ENCODE measurements at regions not wholly inside any gene's neighbourhood (a gene's known extent, or its start where the extent isn't known, plus 50 kb on each side); places are given as distances from the start of the nearest gene placed in this dataset.
"Not testable (repeated sequence)": the region's sequence is repeated elsewhere in the genome, so short reads cannot be mapped to it uniquely, and the experiment has no call there.

DNA sequence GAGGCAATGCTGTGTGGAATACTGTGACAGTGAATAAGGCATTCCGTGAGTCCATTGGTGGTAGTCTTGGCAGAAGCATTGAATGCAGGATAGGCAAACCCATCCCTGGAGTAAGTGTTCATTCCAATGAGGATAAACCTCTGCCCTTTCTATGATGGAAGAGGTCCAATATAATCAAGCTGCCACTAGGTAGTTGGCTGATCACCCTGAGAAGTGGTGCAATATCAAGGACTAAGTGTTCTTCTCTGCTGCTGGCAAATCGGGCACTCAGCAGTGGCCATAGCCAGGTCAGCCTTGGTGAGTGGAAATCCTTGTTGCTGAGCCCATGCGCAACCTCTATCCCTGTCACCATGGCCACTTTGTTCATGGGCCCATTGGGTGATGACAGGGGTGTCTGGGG, 70.1 kb downstream of the FBXO4 start:
- DNase-seq (ENCODE audit: low spot score): no peak

GRCh38 chr5:42001673-42002072, 76.6 kb downstream of the FBXO4 start:
- DNase-seq (ENCODE audit: low spot score): no peak

DNA sequence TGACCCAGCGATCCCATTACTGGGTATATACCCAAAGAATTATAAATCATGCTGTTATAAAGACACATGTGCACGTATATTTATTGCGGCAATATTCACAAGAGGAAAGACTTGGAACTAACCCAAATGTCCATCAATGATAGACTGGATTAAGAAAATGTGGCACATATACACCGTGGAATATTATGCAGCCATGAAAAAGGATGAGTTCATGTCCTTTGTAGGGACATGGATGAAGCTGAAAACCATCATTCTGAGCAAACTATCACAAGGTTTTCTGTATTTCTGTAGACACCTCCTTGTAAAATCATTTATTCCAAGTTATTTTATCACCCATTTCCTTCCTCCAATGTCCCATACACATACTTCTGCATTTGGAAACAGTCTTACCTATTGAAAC, 78.8 kb downstream of the FBXO4 start:
- not testable (repeated sequence) for DNase-seq (ENCODE audit: low spot score)

GRCh38 chr5:42005561-42006153, 80.6 kb downstream of the FBXO4 start:
- DNase-seq (ENCODE audit: low spot score): peak; percentile 16

DNA sequence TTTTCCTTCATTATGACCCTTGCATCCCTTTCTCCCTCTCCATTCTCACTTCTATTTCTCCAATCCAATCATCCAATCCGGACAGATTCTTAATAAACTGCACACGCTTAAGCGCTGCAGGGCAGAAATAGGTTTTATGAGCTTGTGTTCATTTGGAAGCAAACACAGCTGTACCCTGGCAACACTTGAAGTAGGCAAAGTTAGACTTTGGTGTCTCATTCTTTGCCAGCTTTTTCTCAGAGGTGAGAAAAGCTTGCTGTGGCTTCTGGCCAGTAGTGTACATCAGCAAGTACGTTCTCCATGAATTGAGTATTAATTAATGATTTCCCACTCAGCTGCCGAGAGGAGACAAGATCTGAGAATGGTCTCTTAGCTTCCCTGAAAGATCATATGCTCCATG, 88.5 kb downstream of the FBXO4 start:
- no peak for DNase-seq (ENCODE audit: low spot score)

GRCh38 chr5:42015254-42015653, 90.2 kb downstream of the FBXO4 start:
- no peak for DNase-seq (ENCODE audit: low spot score)

DNA sequence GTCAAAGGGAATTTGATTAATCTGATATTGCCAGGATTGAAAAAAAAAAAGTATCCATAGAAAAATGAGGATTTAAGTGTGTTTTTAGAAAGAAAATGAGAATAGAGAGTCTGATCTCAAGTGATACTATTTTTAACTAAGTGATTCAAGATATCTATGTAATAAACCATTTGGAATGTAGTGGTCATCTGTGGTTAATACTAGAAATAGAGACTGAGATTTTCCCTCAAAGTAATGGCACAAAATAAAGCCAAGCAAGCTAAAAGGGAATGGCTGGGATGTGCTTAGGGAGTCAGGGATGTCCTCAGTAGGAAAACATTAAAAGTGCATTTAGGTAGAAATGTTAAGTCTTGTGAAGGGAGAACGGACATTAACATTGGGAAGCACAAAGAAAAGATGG, 90.6 kb downstream of the FBXO4 start:
- DNase-seq (ENCODE audit: low spot score): no peak

DNA sequence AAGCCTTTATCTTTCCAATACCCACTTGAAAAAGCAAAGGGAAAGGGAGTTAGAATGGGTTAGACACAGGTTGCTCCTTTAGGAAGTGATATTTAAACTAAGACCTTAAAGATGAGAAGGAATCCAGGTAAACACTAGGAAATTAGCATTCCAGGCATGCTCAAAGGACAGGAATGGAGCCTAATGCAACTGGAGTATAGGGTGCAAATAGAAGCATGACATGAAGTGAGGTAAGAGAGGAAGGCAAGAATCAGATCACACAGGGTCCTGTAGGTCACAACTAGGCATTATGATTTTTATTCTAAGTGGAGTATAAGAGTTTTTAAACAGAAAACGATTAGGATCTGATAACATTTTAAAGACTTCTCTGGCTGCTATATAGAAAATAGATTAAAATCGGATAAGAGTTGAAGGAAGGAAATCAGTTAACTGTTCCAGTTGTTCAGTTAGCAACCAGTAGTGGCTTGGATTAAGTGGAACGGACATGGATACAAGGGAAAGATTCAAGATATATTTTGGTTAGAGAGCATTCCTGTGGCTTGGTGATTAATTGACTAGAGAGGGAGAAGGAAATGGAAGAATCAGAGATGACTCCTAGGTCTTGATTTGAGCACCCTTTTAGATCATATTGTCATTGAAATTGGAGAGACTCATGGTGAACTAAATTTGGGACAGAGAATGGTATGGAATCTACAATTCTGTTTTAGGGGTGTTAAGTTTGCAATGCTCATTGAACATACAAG, 95.9 kb downstream of the FBXO4 start:
- no peak for DNase-seq (ENCODE audit: low spot score)

- no peak for DNase-seq (ENCODE audit: low spot score)
Measured at GRCh38 chr5:42021923-42022322, 96.8 kb downstream of the FBXO4 start.

- DNase-seq (ENCODE audit: low spot score): no peak
Measured at GRCh38 chr5:42022383-42022972, 97.4 kb downstream of the FBXO4 start.

- DNase-seq (ENCODE audit: low spot score): no peak
Measured at GRCh38 chr5:42026446-42026845, 101.4 kb downstream of the FBXO4 start.

DNA sequence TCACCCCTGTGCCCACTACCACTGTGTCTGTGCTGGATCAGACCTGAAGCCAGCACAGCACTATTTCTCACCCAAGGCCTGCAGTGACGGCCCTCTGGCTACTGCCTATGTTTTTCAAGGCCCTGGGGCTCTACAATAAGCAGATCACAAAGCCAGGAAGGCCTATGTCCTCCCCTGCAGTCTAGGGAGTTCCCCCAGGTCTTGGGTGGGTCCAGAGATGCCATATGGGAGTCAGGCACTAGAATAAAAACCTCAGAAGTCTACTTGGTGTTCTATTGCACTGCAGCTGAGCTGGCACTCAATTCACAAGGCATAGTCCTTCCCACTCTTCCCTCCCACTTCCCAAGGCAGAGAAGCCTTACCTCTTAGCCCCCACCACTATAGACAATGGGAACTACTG, 107.1 kb downstream of the FBXO4 start:
- no peak for DNase-seq (ENCODE audit: low spot score)

- no peak for DNase-seq (ENCODE audit: low spot score)
Measured at GRCh38 chr5:42035526-42035925, 110.4 kb downstream of the FBXO4 start.

- DNase-seq (ENCODE audit: low spot score): no peak
Measured at GRCh38 chr5:42036379-42036778, 111.3 kb downstream of the FBXO4 start.

- DNase-seq (ENCODE audit: low spot score): no peak
Measured at GRCh38 chr5:42037379-42037932, 112.4 kb downstream of the FBXO4 start.

GRCh38 chr5:42043400-42043799, 118.3 kb downstream of the FBXO4 start:
- no peak for DNase-seq (ENCODE audit: low spot score)

DNA sequence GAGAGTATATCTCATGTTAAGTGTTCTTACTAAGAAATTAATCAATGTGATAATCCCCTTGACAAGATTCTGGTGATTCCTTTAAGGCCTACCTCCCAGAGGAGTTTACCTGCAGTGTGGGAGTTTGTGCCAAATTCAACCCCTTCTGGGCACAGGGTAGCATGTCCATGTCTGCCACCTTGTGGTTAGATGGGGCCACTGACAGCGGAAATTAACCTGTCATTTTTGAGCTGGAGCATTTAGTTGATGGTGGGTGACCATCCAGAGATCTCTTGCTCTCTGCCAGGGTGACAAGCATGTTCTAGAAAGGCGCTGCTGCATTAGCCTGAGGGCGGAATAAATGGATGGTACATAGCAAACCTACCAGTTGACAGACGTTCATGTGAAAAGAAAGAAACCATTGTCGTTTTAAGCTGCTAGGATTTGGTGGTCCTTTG, 132.2 kb downstream of the FBXO4 start:
- peak; percentile 57 for DNase-seq (ENCODE audit: low spot score)

DNA sequence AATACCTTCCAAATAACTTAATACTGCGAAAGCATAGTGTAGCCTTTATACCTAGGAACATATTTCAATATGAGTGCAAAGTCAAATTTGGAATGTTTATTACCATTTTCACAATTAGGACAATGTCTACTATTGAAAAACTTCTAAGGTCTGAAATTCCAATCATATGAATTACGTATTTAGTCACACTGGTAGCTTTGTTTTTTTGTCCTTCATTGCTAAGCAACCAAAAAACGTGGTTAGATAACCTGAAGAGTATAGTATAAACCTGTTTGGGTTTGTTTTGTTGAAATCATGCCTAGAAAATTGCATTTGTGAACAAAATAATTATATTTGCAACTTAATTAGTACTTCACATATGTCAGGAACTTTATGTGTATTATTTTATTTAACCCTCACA, 134.2 kb downstream of the FBXO4 start:
- DNase-seq (ENCODE audit: low spot score): no peak

- no peak for DNase-seq (ENCODE audit: low spot score)
Measured at GRCh38 chr5:42059778-42060464, 134.8 kb downstream of the FBXO4 start.

DNA sequence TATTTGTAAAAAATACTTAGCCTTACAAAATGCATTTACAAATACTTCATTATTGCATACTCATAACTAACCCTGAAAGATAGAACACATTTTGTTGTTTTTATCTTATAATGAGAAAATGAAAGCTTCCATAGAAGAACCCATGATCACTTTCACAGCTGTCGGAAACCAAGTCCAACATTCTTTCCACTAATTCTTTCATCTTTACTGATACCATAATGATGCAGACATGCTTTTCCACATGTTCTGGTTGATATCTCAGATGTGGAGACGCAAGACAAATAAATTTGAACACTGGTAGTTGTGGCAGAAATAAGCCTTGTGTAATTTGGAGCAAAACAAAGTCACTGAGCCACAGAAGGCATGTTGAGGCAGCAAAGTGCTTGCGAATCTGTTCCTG, 136.0 kb downstream of the FBXO4 start:
- no peak for DNase-seq (ENCODE audit: low spot score)

- no peak for DNase-seq (ENCODE audit: low spot score)
Measured at GRCh38 chr5:42064821-42065220, 139.7 kb downstream of the FBXO4 start.

GRCh38 chr5:42066131-42066530, 141.1 kb downstream of the FBXO4 start:
- no peak for DNase-seq (ENCODE audit: low spot score)

DNA sequence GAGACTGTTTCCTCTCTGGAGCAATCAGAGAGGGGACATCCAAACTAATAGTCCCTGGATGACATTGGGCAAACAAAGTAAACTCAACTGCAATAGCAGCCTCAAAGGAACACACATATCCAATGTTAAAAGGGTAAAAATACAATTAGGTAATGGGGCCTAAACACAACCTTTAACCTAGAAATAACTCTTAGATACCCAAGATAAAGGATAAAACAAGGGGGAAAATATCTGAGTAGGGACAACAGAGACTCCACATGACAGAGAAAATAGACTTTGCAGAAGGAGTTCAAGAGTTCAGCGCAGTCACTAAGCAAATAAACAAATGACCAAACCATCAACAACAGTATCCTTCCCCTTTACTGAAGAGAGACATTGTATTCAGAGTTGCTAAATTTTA, 149.3 kb downstream of the FBXO4 start:
- DNase-seq (ENCODE audit: low spot score): no peak

Data from germinal center (tissue), 1 donor.